Kidney (tissue), 13 donors: ENCODE measurements at regions not wholly inside any gene's neighbourhood (a gene's known extent, or its start where the extent isn't known, plus 50 kb on each side); places are given as distances from the start of the nearest gene placed in this dataset.

ENCODE experiments used
- DNase-seq, 5 donors: peaks; one replicate each; pipeline ENCODE4 v3.0.0-alpha.2; 2013 to 2020
- FAIRE-seq: peaks from 2 replicates; lab custom pipeline; 2012; peaks lifted over from hg19 to GRCh38; lab: Jason Lieb, UNC
- H3K27ac ChIP-seq, 2 donors: one replicate each; pipeline ENCODE4 v1.7.0; 2013; ENCODE audit warnings: low read depth in 2 of 2, low read length in 2 of 2, inconsistent platforms in 1 of 2
- H3K27me3 ChIP-seq: one replicate; pipeline ENCODE4 v1.7.1; 2013; ENCODE audit warnings: low read length, inconsistent platforms; ENCODE audit not compliant: control insufficient read depth, insufficient read depth
- H3K36me3 ChIP-seq, 3 donors: one replicate each; pipeline versions ENCODE4 v1.7.0 to v1.7.1; 2013; ENCODE audit warnings: low read length in 3 of 3, control low read depth in 1 of 3, inconsistent platforms in 1 of 3; ENCODE audit not compliant: insufficient read depth in 3 of 3, control insufficient read depth in 2 of 3
- H3K4me1 ChIP-seq, 3 donors: one replicate each; pipeline versions ENCODE4 v1.7.0 to v1.7.1; 2013; ENCODE audit warnings: low read length in 3 of 3, inconsistent platforms in 1 of 3, low read depth in 1 of 3; ENCODE audit not compliant: control insufficient read depth in 2 of 3, insufficient read depth in 2 of 3
- H3K4me3 ChIP-seq, 3 donors: one replicate each; pipeline versions ENCODE4 v1.7.0 to v1.8.1; 2013; ENCODE audit warnings: low read length in 3 of 3, control low read depth in 1 of 3, inconsistent platforms in 1 of 3
- H3K9ac ChIP-seq, 3 donors: one replicate each; pipeline versions ENCODE4 v1.7.0 to v1.7.1; 2013; ENCODE audit warnings: low read length in 3 of 3, control low read depth in 1 of 3, inconsistent platforms in 1 of 3
- H3K9me3 ChIP-seq, 3 donors: one replicate each; pipeline versions ENCODE4 v1.7.0 to v1.7.1; 2013; ENCODE audit warnings: low read length in 3 of 3, control low read depth in 1 of 3, inconsistent platforms in 1 of 3; ENCODE audit not compliant: control insufficient read depth in 2 of 3, insufficient read depth in 1 of 3
- intact Hi-C: fragments of 100-400 bp; cut with DNase I; formaldehyde crosslinking; loops from one replicate; pipeline ENCODE4 v1.11.1; 2022
- TF ChIP-seq, protein P1 (sequence below): IDR thresholded peaks from 3 replicates; pipeline ENCODE4 v1.5.1; 2012; ENCODE audit warnings: mild to moderate bottlenecking, moderate library complexity, borderline replicate concordance; ENCODE audit not compliant: insufficient read depth; ENCODE audit errors: extremely low read depth
- donor health status: control.
- donor health status: control.
- donor health status: control.
- donor health status: control.
- donor health status: control.
- donor health status: DM: yes; HTN: yes; CAD: no.
- donor health status: Normal renal cell carcinoma (clear cell type).

DNA sequence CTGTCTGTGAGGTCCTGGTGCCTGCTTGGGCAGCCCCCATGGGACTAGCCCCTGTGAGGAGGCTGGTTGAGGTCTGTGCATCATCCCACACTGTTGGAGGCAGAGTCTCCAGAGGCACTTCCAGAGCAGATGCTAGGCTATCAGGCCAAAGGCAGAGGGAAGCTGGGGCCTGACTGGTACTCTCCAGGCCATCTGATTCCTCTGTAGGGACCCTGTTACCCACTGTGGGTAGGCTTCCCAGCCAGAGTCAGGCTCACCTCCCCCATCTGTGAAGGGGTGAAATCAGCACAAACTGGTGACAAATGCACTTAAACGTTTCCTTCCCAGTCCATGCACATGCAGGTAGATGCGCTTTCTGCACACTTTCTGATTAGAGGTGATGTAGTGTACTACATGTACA is 212.6 kb upstream of the TOPAZ1 start:
- H3K36me3 ChIP-seq: no peaks in the 10 kb centered on the region
- H3K4me3 ChIP-seq: no peak overlapping the region
- FAIRE-seq (no peak), DNase-seq (no peak)
- H3K9me3 ChIP-seq: no peaks in the 10 kb centered on the region
- no peak overlapping the region for H3K9ac ChIP-seq
- H3K27me3 ChIP-seq: peaks cover 1% of the 10 kb centered on the region
- H3K4me1 ChIP-seq: no peaks in the 10 kb centered on the region
- intact Hi-C loops: no loop called here
- H3K27ac ChIP-seq: no peak overlapping the region
- TF ChIP-seq, protein P1, sequence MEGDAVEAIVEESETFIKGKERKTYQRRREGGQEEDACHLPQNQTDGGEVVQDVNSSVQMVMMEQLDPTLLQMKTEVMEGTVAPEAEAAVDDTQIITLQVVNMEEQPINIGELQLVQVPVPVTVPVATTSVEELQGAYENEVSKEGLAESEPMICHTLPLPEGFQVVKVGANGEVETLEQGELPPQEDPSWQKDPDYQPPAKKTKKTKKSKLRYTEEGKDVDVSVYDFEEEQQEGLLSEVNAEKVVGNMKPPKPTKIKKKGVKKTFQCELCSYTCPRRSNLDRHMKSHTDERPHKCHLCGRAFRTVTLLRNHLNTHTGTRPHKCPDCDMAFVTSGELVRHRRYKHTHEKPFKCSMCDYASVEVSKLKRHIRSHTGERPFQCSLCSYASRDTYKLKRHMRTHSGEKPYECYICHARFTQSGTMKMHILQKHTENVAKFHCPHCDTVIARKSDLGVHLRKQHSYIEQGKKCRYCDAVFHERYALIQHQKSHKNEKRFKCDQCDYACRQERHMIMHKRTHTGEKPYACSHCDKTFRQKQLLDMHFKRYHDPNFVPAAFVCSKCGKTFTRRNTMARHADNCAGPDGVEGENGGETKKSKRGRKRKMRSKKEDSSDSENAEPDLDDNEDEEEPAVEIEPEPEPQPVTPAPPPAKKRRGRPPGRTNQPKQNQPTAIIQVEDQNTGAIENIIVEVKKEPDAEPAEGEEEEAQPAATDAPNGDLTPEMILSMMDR: no peak

DNA sequence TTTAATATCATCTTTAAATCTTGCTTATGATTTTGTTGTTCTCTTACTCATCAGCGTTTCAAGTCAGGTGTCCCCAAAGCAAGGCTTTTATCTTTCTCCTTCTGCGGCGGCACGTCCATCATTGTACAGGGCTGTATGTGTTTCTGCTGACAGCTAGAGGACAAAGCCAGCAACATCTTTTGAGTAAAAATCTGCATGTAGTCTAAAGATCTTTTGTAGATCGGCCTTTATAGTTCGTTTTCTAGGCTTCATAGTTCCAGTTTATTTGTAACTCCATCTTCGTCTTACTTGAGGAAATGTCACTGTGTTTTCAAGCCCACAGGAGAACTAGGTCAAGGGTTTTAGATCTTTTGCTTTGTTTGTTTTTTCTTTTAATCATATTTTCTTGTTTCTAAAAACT is 211.4 kb upstream of the TOPAZ1 start:
- DNase-seq (no peak), FAIRE-seq (no peak)
- Histone ChIP-seq H3K9me3 (no peaks in the 10 kb centered on the region), H3K4me1 (no peaks in the 10 kb centered on the region), H3K27ac (no peak overlapping the region), H3K27me3 (no peaks in the 10 kb centered on the region), H3K9ac (no peak overlapping the region), H3K4me3 (no peak overlapping the region), H3K36me3 (no peaks in the 10 kb centered on the region)
- TF ChIP-seq, protein P1: no peak
- intact Hi-C loops: no loop called here

DNA sequence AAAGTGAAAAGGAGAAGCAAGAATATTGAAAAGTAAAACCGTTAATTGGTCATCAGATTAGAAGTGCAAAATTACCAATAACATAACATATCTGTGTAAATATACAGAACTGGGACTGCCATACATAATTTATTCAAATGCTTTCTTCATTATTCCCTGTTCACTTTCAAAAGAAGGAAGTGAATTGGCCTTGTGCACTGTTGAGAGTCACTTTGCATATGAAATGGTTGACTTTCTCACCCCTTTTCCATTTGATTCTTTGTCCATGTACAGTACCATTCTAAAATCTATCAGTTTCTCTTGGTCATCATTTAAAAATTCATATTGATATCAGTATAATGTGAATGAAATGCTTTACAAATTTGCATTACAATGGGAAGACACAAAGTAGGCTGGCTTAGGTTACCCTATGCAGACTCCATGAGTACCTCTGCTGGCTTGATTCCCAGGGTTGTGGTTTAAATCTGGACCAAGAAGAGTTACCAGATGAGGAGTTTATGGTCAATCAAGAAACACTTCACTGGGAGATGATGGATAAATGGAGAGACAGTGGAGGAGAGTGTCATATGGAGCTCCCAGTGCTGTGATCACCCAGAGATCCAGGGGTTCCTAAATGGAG is 210.9 kb upstream of the TOPAZ1 start:
- Histone ChIP-seq H3K9ac (no peak overlapping the region), H3K27ac (no peak overlapping the region), H3K4me3 (no peak overlapping the region), H3K36me3 (no peaks in the 10 kb centered on the region), H3K4me1 (no peaks in the 10 kb centered on the region), H3K27me3 (no peaks in the 10 kb centered on the region), H3K9me3 (no peaks in the 10 kb centered on the region)
- DNase-seq (no peak), FAIRE-seq (no peak)
- intact Hi-C loops: no loop called here
- TF ChIP-seq, protein P1: no peak
